ENCODE measurements at regions not wholly inside any gene's neighbourhood (a gene's known extent, or its start where the extent isn't known, plus 50 kb on each side); places are given as distances from the start of the nearest gene placed in this dataset.

- Histone ChIP-seq H3K79me2 (ENCODE audit: control insufficient read depth, insufficient read depth, low read length) (no peaks in the 10 kb centered on the region), H3K9ac (ENCODE audit: control insufficient read depth, extremely low read depth, insufficient read depth, low read length) (no peak overlapping the region), H3K9me1 (ENCODE audit: control insufficient read depth, extremely low read depth, insufficient read depth, low read length) (no peaks in the 10 kb centered on the region), H3K4me1 (ENCODE audit: control insufficient read depth, extremely low read depth, insufficient read depth, low read length) (no peaks in the 10 kb centered on the region), H4K20me1 (ENCODE audit: control insufficient read depth, extremely low read depth, insufficient read depth, low read length) (no peaks in the 10 kb centered on the region), H3K4me3 (ENCODE audit: control insufficient read depth in 2 of 3, extremely low read depth in 1 of 3, insufficient read depth in 2 of 3, low read depth in 1 of 3, low read length in 3 of 3) (no peak overlapping the region), H3K36me3 (ENCODE audit: control insufficient read depth in 2 of 2, extremely low read depth in 1 of 2, insufficient read depth in 2 of 2, low read length in 2 of 2) (no peaks in the 10 kb centered on the region), H2AFZ (ENCODE audit: control insufficient read depth, low read length) (no peak overlapping the region), H3K27me3 (ENCODE audit: control insufficient read depth, extremely low read depth, insufficient read depth, low read length) (no peaks in the 10 kb centered on the region), H3K9me3 (ENCODE audit: control insufficient read depth, low read depth, low read length) (no peaks in the 10 kb centered on the region), H3K4me2 (ENCODE audit: control insufficient read depth, extremely low read depth, insufficient read depth, low read depth, low read length) (no peak overlapping the region), H3K27ac (ENCODE audit: control insufficient read depth, insufficient read depth, low read length) (no peak overlapping the region)
- no peak for TF ChIP-seq EZH2 (IDR thresholded peaks at IDR 0.05; ENCODE audit: low read length)
- TF ChIP-seq, protein P1, sequence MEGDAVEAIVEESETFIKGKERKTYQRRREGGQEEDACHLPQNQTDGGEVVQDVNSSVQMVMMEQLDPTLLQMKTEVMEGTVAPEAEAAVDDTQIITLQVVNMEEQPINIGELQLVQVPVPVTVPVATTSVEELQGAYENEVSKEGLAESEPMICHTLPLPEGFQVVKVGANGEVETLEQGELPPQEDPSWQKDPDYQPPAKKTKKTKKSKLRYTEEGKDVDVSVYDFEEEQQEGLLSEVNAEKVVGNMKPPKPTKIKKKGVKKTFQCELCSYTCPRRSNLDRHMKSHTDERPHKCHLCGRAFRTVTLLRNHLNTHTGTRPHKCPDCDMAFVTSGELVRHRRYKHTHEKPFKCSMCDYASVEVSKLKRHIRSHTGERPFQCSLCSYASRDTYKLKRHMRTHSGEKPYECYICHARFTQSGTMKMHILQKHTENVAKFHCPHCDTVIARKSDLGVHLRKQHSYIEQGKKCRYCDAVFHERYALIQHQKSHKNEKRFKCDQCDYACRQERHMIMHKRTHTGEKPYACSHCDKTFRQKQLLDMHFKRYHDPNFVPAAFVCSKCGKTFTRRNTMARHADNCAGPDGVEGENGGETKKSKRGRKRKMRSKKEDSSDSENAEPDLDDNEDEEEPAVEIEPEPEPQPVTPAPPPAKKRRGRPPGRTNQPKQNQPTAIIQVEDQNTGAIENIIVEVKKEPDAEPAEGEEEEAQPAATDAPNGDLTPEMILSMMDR (optimal IDR thresholded peaks at IDR 0.05 in 1 of 3, IDR thresholded peaks at IDR 0.05 in 1 of 3, conservative IDR thresholded peaks at IDR 0.05 in 1 of 3; ENCODE audit: extremely low read depth in 1 of 3, insufficient read depth in 2 of 3, low read length in 3 of 3): no peak
- DNase-seq (ENCODE audit: low read depth, low spot score) (no peak), FAIRE-seq (no peak)
- dilution Hi-C loops (cut with MboI; ENCODE audit: extremely low pct_ligation_motif_present, low sequenced_read_pairs): no loop called here
Observed at GRCh38 chr2:12896318-12896982, 179.7 kb downstream of the TRIB2 start.

DNA sequence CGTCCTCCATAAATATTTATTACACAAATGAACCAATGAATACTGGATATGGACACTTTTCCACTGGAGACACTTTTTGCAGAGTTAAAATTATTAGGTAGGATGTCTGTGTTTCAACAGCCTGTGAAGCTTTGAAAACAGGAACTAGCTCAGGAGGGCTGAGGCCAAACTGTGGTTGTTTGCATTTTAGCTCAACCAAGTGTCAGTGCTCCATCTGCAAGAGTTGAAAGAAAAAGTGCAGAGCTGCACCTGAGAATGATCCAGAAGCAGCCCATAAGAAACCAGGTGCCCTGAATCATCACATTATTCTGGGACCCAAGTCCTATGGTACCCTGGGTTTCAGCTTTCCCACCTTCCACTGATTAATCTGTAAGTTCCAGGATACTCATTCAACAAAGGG is 180.4 kb downstream of the TRIB2 start:
- Histone ChIP-seq H3K4me3 (ENCODE audit: control insufficient read depth in 2 of 3, extremely low read depth in 1 of 3, insufficient read depth in 2 of 3, low read depth in 1 of 3, low read length in 3 of 3) (no peak overlapping the region), H3K27me3 (ENCODE audit: control insufficient read depth, extremely low read depth, insufficient read depth, low read length) (no peaks in the 10 kb centered on the region), H3K9me3 (ENCODE audit: control insufficient read depth, low read depth, low read length) (no peaks in the 10 kb centered on the region), H3K4me2 (ENCODE audit: control insufficient read depth, extremely low read depth, insufficient read depth, low read depth, low read length) (no peak overlapping the region), H3K27ac (ENCODE audit: control insufficient read depth, insufficient read depth, low read length) (no peak overlapping the region), H3K9me1 (ENCODE audit: control insufficient read depth, extremely low read depth, insufficient read depth, low read length) (no peaks in the 10 kb centered on the region), H2AFZ (ENCODE audit: control insufficient read depth, low read length) (no peak overlapping the region), H3K9ac (ENCODE audit: control insufficient read depth, extremely low read depth, insufficient read depth, low read length) (no peak overlapping the region), H3K4me1 (ENCODE audit: control insufficient read depth, extremely low read depth, insufficient read depth, low read length) (no peaks in the 10 kb centered on the region), H3K36me3 (ENCODE audit: control insufficient read depth in 2 of 2, extremely low read depth in 1 of 2, insufficient read depth in 2 of 2, low read length in 2 of 2) (no peaks in the 10 kb centered on the region), H3K79me2 (ENCODE audit: control insufficient read depth, insufficient read depth, low read length) (no peaks in the 10 kb centered on the region), H4K20me1 (ENCODE audit: control insufficient read depth, extremely low read depth, insufficient read depth, low read length) (no peaks in the 10 kb centered on the region)
- dilution Hi-C loops (cut with MboI; ENCODE audit: extremely low pct_ligation_motif_present, low sequenced_read_pairs): no loop called here
- TF ChIP-seq EZH2 (IDR thresholded peaks at IDR 0.05; ENCODE audit: low read length): no peak
- TF ChIP-seq, protein P1 (optimal IDR thresholded peaks at IDR 0.05 in 1 of 3, IDR thresholded peaks at IDR 0.05 in 1 of 3, conservative IDR thresholded peaks at IDR 0.05 in 1 of 3; ENCODE audit: extremely low read depth in 1 of 3, insufficient read depth in 2 of 3, low read length in 3 of 3): no peak
- DNase-seq (ENCODE audit: low read depth, low spot score) (no peak), FAIRE-seq (no peak)
